8988T (cell line): ENCODE measurements at regions not wholly inside any gene's neighbourhood (a gene's known extent, or its start where the extent isn't known, plus 50 kb on each side); places are given as distances from the start of the nearest gene placed in this dataset.

Source experiments
- DNase-seq: peaks from one replicate; pipeline ENCODE4 v3.0.0; 2011

- no peak for DNase-seq
Measured at GRCh38 chr16:5867250-5867649, 769.7 kb upstream of the EEF2KMT start.

DNA sequence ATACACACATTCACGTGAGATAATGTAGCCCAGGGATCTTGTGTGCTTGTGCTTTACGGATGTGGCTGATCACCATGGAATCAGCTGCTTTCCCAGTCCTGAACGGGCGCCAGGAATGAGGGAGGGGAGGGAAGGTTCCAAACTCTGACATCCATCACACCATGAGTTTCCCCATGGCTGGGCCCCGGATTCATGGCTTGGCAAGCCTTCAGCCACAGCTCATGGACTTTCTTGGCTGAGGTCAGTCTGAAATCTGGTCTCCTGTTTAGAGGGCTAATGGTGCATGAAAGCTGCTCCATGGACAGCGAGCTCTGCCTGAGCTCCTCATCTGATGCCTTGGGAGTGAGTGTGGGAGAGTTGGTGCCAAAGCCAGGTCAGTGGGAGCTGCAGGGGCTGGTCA is 767.6 kb upstream of the EEF2KMT start:
- DNase-seq: no peak

- no peak for DNase-seq
Measured at GRCh38 chr16:5863071-5863606, 765.5 kb upstream of the EEF2KMT start.

- DNase-seq: no peak
Measured at GRCh38 chr16:5862103-5862840, 764.7 kb upstream of the EEF2KMT start.

DNA sequence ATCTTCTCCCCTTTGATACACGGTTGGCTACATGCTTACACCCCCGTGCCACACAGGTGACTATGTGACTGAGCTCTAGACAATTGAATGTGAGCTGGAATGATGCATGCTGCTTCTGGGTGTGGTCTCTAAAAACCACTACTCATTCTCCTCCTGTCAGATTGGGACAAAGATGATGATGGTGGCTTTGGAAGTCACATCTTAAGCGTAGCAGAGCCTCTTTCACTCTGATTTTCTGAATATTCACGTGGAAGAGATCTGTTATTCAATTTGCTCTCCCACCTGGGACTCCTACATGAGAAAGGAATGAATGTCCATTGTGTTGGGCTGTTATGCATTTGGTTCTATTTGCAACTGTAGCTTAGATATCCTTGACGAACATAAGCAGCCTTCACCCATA is 763.6 kb upstream of the EEF2KMT start:
- no peak for DNase-seq

GRCh38 chr16:5858180-5858579 is 760.6 kb upstream of the EEF2KMT start:
- no peak for DNase-seq

DNA sequence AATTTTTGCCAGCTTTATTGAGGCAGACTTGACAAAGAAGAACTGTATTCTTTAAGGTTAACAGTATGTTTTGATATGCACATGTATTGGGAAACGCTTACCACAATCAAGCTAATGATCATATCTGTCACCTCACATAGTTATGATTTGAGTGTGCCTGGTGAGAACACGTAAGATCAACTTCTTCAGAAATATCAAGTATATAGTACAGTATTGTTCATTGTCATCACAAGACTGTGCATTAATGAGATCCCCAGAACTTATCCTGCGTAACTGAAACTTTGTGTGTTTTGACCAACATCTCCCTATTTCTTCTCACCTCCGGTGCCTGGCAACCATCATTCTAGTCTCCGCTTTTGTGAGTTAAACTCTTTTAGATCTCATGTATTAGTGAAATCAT is 756.4 kb upstream of the EEF2KMT start:
- DNase-seq: no peak

GRCh38 chr16:5852151-5852550 is 754.6 kb upstream of the EEF2KMT start:
- DNase-seq: no peak

DNA sequence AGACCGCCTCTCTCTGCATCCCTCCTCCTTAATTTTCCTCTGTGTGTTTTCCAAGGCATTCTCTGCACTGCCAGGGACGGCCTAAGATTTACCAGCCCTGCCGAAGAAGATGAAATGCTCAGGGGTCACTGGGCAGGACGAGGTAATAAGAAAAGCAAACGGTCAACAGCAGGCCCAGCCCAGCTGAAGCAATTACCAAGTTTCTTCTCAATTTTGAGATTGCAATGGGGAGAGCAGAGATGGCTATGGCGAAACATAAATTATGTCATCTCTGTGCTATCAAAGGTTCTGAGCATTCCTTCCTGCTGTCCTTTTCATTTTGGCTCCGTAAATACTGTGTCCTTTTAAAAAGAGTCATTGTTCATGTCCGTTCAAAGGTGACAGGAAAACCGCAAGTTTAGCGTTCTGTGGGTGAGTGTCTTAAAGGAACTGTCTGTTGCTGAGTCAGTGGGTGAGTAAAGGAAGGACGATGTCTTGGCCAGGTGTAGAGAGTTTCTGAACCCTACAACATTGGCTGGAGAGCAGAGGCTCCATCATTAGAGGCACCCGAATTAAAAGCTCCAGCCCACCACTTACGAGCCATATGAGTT is 753.9 kb upstream of the EEF2KMT start:
- DNase-seq: no peak

- DNase-seq: no peak
Measured at GRCh38 chr16:5850632-5851392, 753.2 kb upstream of the EEF2KMT start.

DNA sequence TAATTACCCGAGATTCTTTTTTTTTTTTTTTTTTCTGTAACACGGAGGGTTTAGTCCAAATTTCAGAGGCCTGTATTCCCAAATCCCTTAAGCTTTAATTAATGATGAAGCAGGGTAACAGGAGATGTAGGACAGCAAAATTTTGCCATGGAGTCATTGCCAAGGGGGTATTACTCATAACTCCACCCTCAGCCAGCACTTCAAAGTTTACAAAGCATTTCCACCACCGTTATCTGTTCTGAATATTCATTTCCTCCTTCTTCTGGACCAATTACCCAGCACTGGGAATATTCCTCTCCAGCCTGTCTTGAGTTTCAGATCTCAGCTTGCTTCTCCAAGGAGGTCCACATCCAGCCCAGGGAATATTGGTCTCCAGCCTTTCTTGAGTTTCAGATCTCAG is 747.5 kb upstream of the EEF2KMT start:
- no peak for DNase-seq

DNA sequence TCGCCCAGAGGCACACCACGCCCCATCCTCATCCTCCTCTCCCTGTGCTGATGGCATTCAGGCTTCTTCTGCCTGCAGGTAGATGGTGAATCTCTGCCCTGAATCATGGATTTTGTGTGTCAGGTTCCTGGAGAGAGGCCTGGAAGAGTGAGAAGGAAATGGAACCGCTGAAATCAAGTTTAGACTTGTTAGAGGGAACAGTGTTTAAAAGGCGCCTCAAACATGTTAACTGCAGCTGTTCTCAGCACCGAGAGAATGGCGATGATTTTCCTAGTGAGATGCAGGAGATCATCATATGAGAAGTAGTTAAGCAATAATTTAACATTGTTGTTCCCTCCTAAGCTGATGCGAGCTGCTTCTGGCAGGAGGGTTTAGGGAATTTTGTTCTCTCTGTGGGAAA is 744.4 kb upstream of the EEF2KMT start:
- DNase-seq: no peak

- no peak for DNase-seq
Measured at GRCh38 chr16:5838725-5839124, 741.1 kb upstream of the EEF2KMT start.

- no peak for DNase-seq
Measured at GRCh38 chr16:5838071-5838470, 740.5 kb upstream of the EEF2KMT start.

DNA sequence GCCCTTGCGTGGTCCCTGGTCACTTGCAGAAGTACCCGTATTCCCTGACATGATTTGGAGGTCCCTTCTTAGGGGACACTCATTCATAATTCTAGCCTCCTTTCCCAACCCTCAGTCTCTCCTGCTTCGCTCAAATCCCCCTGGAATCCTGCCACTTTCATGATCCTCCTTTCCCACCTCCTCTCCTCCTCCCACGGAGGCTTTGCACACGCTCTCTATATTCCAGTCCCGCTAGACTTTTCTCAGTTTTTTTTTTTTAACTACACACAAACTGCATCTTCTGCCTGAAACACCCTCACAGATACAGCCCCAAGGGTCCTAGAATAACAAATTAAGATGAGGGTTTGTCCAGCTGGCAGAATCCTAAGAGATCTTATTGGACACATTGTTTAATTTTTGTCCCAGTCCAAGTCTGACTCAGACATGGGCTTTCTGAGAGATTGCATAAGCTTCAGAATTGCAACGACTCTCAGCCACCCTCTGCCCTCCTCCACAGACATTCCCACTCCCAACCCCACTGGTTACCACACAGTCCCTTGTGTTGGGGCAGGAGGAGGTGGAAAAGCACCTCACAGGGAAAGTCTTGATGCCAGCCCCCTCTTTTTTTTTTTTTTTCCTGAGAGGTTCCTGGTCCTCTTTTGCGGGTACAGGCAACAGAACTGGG is 739.5 kb upstream of the EEF2KMT start:
- no peak for DNase-seq

GRCh38 chr16:5835876-5836275 is 738.3 kb upstream of the EEF2KMT start:
- DNase-seq: no peak

- DNase-seq: no peak
Measured at GRCh38 chr16:5826332-5826731, 728.7 kb upstream of the EEF2KMT start.

DNA sequence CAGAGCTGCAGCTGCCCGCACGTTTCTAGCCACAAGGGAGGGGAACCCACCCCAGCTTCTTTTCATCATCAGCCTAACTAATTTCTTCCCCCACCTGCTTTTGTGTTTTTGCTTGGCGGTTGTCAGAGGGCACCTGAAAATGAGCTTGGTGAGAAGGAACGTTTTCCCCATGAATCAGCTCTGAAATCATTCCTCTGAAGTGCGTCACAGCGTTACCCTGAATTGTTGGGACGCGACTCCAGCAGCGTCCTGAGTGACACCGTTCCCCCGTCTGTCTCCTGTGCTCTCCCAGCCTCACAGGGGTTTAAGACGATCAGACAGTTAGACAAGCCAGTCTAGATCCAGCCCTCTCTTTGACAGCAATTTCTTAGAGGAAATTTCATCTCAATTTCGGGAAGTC is 722.9 kb upstream of the EEF2KMT start:
- no peak for DNase-seq

GRCh38 chr16:5815570-5816237 is 718.1 kb upstream of the EEF2KMT start:
- DNase-seq: no peak

- no peak for DNase-seq
Measured at GRCh38 chr16:5801396-5801795, 703.8 kb upstream of the EEF2KMT start.

DNA sequence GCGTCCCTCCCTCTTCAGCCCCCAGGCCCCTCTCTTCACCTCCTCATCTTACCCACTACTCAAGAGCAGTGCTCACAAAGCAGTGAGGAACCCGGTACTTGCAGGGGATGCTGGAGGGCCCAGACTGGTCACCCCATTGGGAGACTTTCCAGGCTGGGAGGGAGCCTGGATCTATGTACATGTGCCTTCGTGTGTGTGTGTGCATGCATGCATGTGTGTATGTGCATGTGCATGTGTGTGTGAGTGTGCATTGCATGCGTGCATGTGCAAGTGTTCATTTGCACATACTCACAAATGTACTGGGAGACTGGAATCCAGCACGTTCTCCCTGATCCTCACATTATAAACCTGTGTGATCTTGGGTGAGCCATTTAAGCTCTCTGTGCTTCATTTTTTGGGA is 696.0 kb upstream of the EEF2KMT start:
- no peak for DNase-seq

- no peak for DNase-seq
Measured at GRCh38 chr16:5791011-5791657, 693.5 kb upstream of the EEF2KMT start.
